ENCODE measurements at regions not wholly inside any gene's neighbourhood (a gene's known extent, or its start where the extent isn't known, plus 50 kb on each side); places are given as distances from the start of the nearest gene placed in this dataset.
A peak's percentile ranks its signal among the peaks of the same experiment; 100 is the strongest.

GRCh38 chr2:238967978-238968360 lies 120.1 kb downstream of the TWIST2 start:
- TF ChIP-seq ZFX (IDR thresholded peaks at IDR 0.05; ENCODE audit: borderline replicate concordance) (no peak), CTCF (IDR thresholded peaks at IDR 0.05) (no peak)
- no peak overlapping the region for H3K27ac ChIP-seq

- TF ChIP-seq CTCF (IDR thresholded peaks at IDR 0.05) (no peak), ZFX (IDR thresholded peaks at IDR 0.05; ENCODE audit: borderline replicate concordance) (no peak)
- H3K27ac ChIP-seq: no peak overlapping the region
Observed at GRCh38 chr2:238968616-238969384, 120.9 kb downstream of the TWIST2 start.

- no peak overlapping the region for H3K27ac ChIP-seq
- TF ChIP-seq ZFX (IDR thresholded peaks at IDR 0.05; ENCODE audit: borderline replicate concordance) (no peak), CTCF (IDR thresholded peaks at IDR 0.05) (no peak)
Observed at GRCh38 chr2:238969857-238970256, 122.0 kb downstream of the TWIST2 start.

GRCh38 chr2:238970553-238971081 lies 122.7 kb downstream of the TWIST2 start:
- H3K27ac ChIP-seq: no peak overlapping the region
- TF ChIP-seq ZFX (IDR thresholded peaks at IDR 0.05; ENCODE audit: borderline replicate concordance): no peak
- peak; percentile 99 for TF ChIP-seq CTCF (IDR thresholded peaks at IDR 0.05)

GRCh38 chr2:238971318-238972145 lies 123.6 kb downstream of the TWIST2 start:
- TF ChIP-seq CTCF (IDR thresholded peaks at IDR 0.05) (no peak), ZFX (IDR thresholded peaks at IDR 0.05; ENCODE audit: borderline replicate concordance) (no peak)
- no peak overlapping the region for H3K27ac ChIP-seq

- H3K27ac ChIP-seq: no peak overlapping the region
- no peak for TF ChIP-seq ZFX (IDR thresholded peaks at IDR 0.05; ENCODE audit: borderline replicate concordance)
- no peak for TF ChIP-seq CTCF (IDR thresholded peaks at IDR 0.05)
Observed at GRCh38 chr2:238972146-238972445, 124.2 kb downstream of the TWIST2 start.

All from 22Rv1 (cell line).